ENCODE measurements at regions not wholly inside any gene's neighbourhood (a gene's known extent, or its start where the extent isn't known, plus 50 kb on each side); places are given as distances from the start of the nearest gene placed in this dataset.

GRCh38 chr3:25155652-25156471 lies 272.2 kb upstream of the RARB start:
- no peak for TF ChIP-seq CTCF (IDR thresholded peaks at IDR 0.05)
- no peaks in the 10 kb centered on the region for H3K27me3 ChIP-seq
- ATAC-seq, result no peak
- H3K36me3 ChIP-seq, result no peaks in the 10 kb centered on the region
- no peak overlapping the region for H3K4me3 ChIP-seq
- no peak overlapping the region for H3K27ac ChIP-seq
- intact Hi-C loops (cut with DNase I), result no loop called here
- no peak for DNase-seq
- peaks cover 3% of the 10 kb centered on the region for H3K4me1 ChIP-seq
- H3K9me3 ChIP-seq, result no peaks in the 10 kb centered on the region

- no peaks in the 10 kb centered on the region for H3K9me3 ChIP-seq
- no peak for TF ChIP-seq CTCF (IDR thresholded peaks at IDR 0.05)
- H3K36me3 ChIP-seq, result no peaks in the 10 kb centered on the region
- no peak for DNase-seq
- no peaks in the 10 kb centered on the region for H3K27me3 ChIP-seq
- H3K4me3 ChIP-seq, result no peak overlapping the region
- intact Hi-C loops (cut with DNase I), result no loop called here
- no peak overlapping the region for H3K27ac ChIP-seq
- ATAC-seq, result peak; percentile 68
- H3K4me1 ChIP-seq, result no peaks in the 10 kb centered on the region
Measured at GRCh38 chr3:25156626-25157025, 271.4 kb upstream of the RARB start.

- Histone ChIP-seq H3K27me3 (no peaks in the 10 kb centered on the region), H3K4me3 (no peak overlapping the region), H3K9me3 (peaks cover 6% of the 10 kb centered on the region), H3K27ac (no peak overlapping the region), H3K4me1 (no peaks in the 10 kb centered on the region), H3K36me3 (no peaks in the 10 kb centered on the region)
- TF ChIP-seq CTCF (IDR thresholded peaks at IDR 0.05), result no peak
- DNase-seq (no peak), ATAC-seq (no peak)
- intact Hi-C loops (cut with DNase I), result no loop called here
Measured at GRCh38 chr3:25165306-25165705, 262.8 kb upstream of the RARB start.

- intact Hi-C loops (cut with DNase I), result no loop called here
- Histone ChIP-seq H3K27me3 (no peaks in the 10 kb centered on the region), H3K4me3 (no peak overlapping the region), H3K9me3 (peaks cover 6% of the 10 kb centered on the region), H3K4me1 (no peaks in the 10 kb centered on the region), H3K27ac (no peak overlapping the region), H3K36me3 (no peaks in the 10 kb centered on the region)
- TF ChIP-seq CTCF (IDR thresholded peaks at IDR 0.05), result no peak
- ATAC-seq, result no peak
- DNase-seq, result no peak
Measured at GRCh38 chr3:25166016-25166415, 262.0 kb upstream of the RARB start.

- Histone ChIP-seq H3K27ac (no peak overlapping the region), H3K9me3 (peaks cover 6% of the 10 kb centered on the region), H3K36me3 (no peaks in the 10 kb centered on the region), H3K27me3 (no peaks in the 10 kb centered on the region), H3K4me1 (no peaks in the 10 kb centered on the region), H3K4me3 (no peak overlapping the region)
- TF ChIP-seq CTCF (IDR thresholded peaks at IDR 0.05), result no peak
- ATAC-seq (no peak), DNase-seq (no peak)
- intact Hi-C loops (cut with DNase I), result no loop called here
Measured at GRCh38 chr3:25169151-25169550, 258.9 kb upstream of the RARB start.
